GM12878 (cell line): ENCODE measurements at regions not wholly inside any gene's neighbourhood (a gene's known extent, or its start where the extent isn't known, plus 50 kb on each side); places are given as distances from the start of the nearest gene placed in this dataset.

Source experiments
- BRCA1 ChIP-seq: IDR thresholded peaks from 2 replicates; pipeline ENCODE4 v1.6.1; 2011; ENCODE audit warnings: low read depth, low read length, improper control_type of control experiment
- CHD1 ChIP-seq: IDR thresholded peaks from 2 replicates; pipeline ENCODE4 v1.6.1; 2012; ENCODE audit warnings: low read depth, low read length, improper control_type of control experiment
- CTCF ChIP-seq, 3 experiments: IDR thresholded peaks in 2 of 3; conservative IDR thresholded peaks in 1 of 3; 2 replicates each; pipeline ENCODE4 v1.5.1; 2011; ENCODE audit warnings: low read depth in 3 of 3, low read length in 3 of 3, mild to moderate bottlenecking in 3 of 3, control low read depth in 2 of 3, moderate library complexity in 2 of 3, inconsistent platforms in 1 of 3, mixed read lengths in 1 of 3; ENCODE audit not compliant: control insufficient read depth in 2 of 3, insufficient read depth in 1 of 3; ENCODE audit errors: extremely low read depth in 1 of 3
- EZH2 ChIP-seq: IDR thresholded peaks from 2 replicates; pipeline ENCODE4 v1.6.1; 2012; ENCODE audit warnings: low read depth, mild to moderate bottlenecking, control low read depth, inconsistent platforms, low read length, borderline replicate concordance; ENCODE audit not compliant: control insufficient read depth
- MAX ChIP-seq: IDR thresholded peaks from 2 replicates; pipeline ENCODE4 v1.6.1; 2012; ENCODE audit warnings: low read depth, low read length, improper control_type of control experiment

GRCh38 chr5:24777392-24777791, 132.6 kb upstream of the CDH10 start:
- TF ChIP-seq MAX (no peak), CTCF (IDR thresholded peaks at IDR 0.05 in 2 of 3, conservative IDR thresholded peaks at IDR 0.05 in 1 of 3; ENCODE audit: control insufficient read depth in 2 of 3, extremely low read depth in 1 of 3, insufficient read depth in 1 of 3, low read depth in 3 of 3, low read length in 3 of 3) (no peak), CHD1 (no peak), BRCA1 (no peak), EZH2 (no peak)
